Neuronal stem cell (in vitro differentiated cells): ENCODE measurements at regions not wholly inside any gene's neighbourhood (a gene's known extent, or its start where the extent isn't known, plus 50 kb on each side); places are given as distances from the start of the nearest gene placed in this dataset.
"Not testable (repeated sequence)": the region's sequence is repeated elsewhere in the genome, so short reads cannot be mapped to it uniquely, and the experiment has no call there.

ENCODE experiments used
- DNase-seq: peaks from one replicate; pipeline ENCODE4 v3.0.0-alpha.2; 2013; ENCODE audit warnings: low spot score
- H2AFZ ChIP-seq: one replicate; pipeline ENCODE4 v1.6.1; 2013; ENCODE audit warnings: mild to moderate bottlenecking, low read length, inconsistent platforms
- H2AK5ac ChIP-seq: 2 replicates; pipeline ENCODE4 v1.6.1; 2013; ENCODE audit warnings: low read depth, mild to moderate bottlenecking, inconsistent platforms, low read length, moderate library complexity, mixed read lengths
- H2BK120ac ChIP-seq: 2 replicates; pipeline ENCODE4 v1.6.1; 2013; ENCODE audit warnings: low read depth, mild to moderate bottlenecking, inconsistent platforms, low read length, moderate library complexity, mixed read lengths
- H2BK12ac ChIP-seq: one replicate; pipeline ENCODE4 v1.6.1; 2013; ENCODE audit warnings: low read length, inconsistent platforms
- H2BK15ac ChIP-seq: 2 replicates; pipeline ENCODE4 v1.6.1; 2013; ENCODE audit warnings: mild to moderate bottlenecking, low read length, inconsistent platforms, mixed read lengths
- H2BK5ac ChIP-seq: one replicate; pipeline ENCODE4 v1.6.1; 2013; ENCODE audit warnings: inconsistent platforms, mild to moderate bottlenecking, low read length, moderate library complexity
- H3K14ac ChIP-seq: one replicate; pipeline ENCODE4 v1.6.1; 2013; ENCODE audit warnings: low read length, inconsistent platforms
- H3K18ac ChIP-seq: 2 replicates; pipeline ENCODE4 v1.6.1; 2013; ENCODE audit warnings: low read length, inconsistent platforms
- H3K23ac ChIP-seq: 2 replicates; pipeline ENCODE4 v1.6.1; 2013; ENCODE audit warnings: low read depth, mild to moderate bottlenecking, mixed read lengths, low read length, inconsistent platforms; ENCODE audit not compliant: poor library complexity
- H3K27ac ChIP-seq: replicated peaks from 3 replicates; pipeline ENCODE4 v1.5.1; 2013; ENCODE audit warnings: low read length, inconsistent platforms
- H3K27me3 ChIP-seq, 3 experiments: 2 replicates each; pipeline ENCODE4 v1.6.1; 2013; ENCODE audit warnings: low read length in 3 of 3, mild to moderate bottlenecking in 2 of 3, inconsistent platforms in 1 of 3, low read depth in 1 of 3, mixed read lengths in 1 of 3, moderate library complexity in 1 of 3; ENCODE audit not compliant: control insufficient read depth in 3 of 3, insufficient read depth in 3 of 3
- H3K36me3 ChIP-seq, 2 donors: replicated peaks in 1 of 2; 2 replicates each; pipeline ENCODE4 v1.6.1; 2013; ENCODE audit warnings: low read length in 2 of 2; ENCODE audit not compliant: control insufficient read depth in 2 of 2, insufficient read depth in 2 of 2
- H3K4ac ChIP-seq: 2 replicates; pipeline ENCODE4 v1.6.1; 2013; ENCODE audit warnings: inconsistent platforms, mild to moderate bottlenecking, low read length, moderate library complexity
- H3K4me1 ChIP-seq, 2 donors: 1 replicate in 1 of 2; 2 replicates in 1 of 2; pipeline ENCODE4 v1.6.1; 2013; ENCODE audit warnings: low read length in 2 of 2, low read depth in 1 of 2; ENCODE audit not compliant: control insufficient read depth in 2 of 2, insufficient read depth in 1 of 2
- H3K4me2 ChIP-seq: one replicate; pipeline ENCODE4 v1.6.1; 2013; ENCODE audit warnings: mild to moderate bottlenecking, low read length, inconsistent platforms; ENCODE audit not compliant: insufficient read depth, poor library complexity, severe bottlenecking
- H3K4me3 ChIP-seq, 2 donors: 2 replicates each; pipeline ENCODE4 v1.5.1; 2013; ENCODE audit warnings: low read length in 2 of 2, mild to moderate bottlenecking in 2 of 2, inconsistent platforms in 1 of 2, moderate library complexity in 1 of 2
- H3K79me1 ChIP-seq: one replicate; pipeline ENCODE4 v1.6.1; 2013; ENCODE audit warnings: low read depth, mild to moderate bottlenecking, inconsistent platforms, low read length, moderate library complexity
- H3K9ac ChIP-seq: one replicate; pipeline ENCODE4 v1.6.1; 2013; ENCODE audit warnings: mild to moderate bottlenecking, low read depth, low read length, inconsistent platforms; ENCODE audit not compliant: poor library complexity
- H3K9me3 ChIP-seq, 2 donors: replicated peaks in 1 of 2; 2 replicates each; pipeline versions ENCODE3 to v1.6.1; 2013; ENCODE audit warnings: low read length in 2 of 2, mild to moderate bottlenecking in 2 of 2, inconsistent platforms in 1 of 2, low read depth in 1 of 2, mixed read lengths in 1 of 2, moderate library complexity in 1 of 2; ENCODE audit not compliant: control insufficient read depth in 2 of 2, insufficient read depth in 1 of 2
- H4K8ac ChIP-seq: one replicate; pipeline ENCODE4 v1.6.1; 2013; ENCODE audit warnings: low read depth, mild to moderate bottlenecking, inconsistent platforms, low read length, moderate library complexity
- H4K91ac ChIP-seq: one replicate; pipeline ENCODE4 v1.6.1; 2013; ENCODE audit warnings: low read length, low read depth, mild to moderate bottlenecking, inconsistent platforms; ENCODE audit not compliant: poor library complexity
- WGBS, 2 donors: extraction: QIAGEN DNeasy Blood & Tissue Kit; methylation state at CpG; one replicate each; pipeline ENCODE4 v1.1.7; 2013; ENCODE audit warnings: missing lambda C conversion rate in 2 of 2, mixed read lengths in 1 of 2; ENCODE audit not compliant: insufficient read length in 2 of 2, insufficient replicate concordance in 1 of 2; ENCODE audit errors: extremely low coverage in 2 of 2; 5-methylcytosine and 5-hydroxymethylcytosine counted together

- WGBS, 2 donors: no CpG with 5 or more reads among the region's 27 CpGs
- H3K4me3 ChIP-seq, H2BK5ac ChIP-seq: not testable (repeated sequence)
Measured at GRCh38 chr14:30363219-30363880, 195.6 kb upstream of the G2E3 start.

GRCh38 chr14:30369502-30370180 is 189.3 kb upstream of the G2E3 start:
- H2BK120ac ChIP-seq: no peak overlapping the region
- H3K27ac ChIP-seq: no peak overlapping the region
- H2BK5ac ChIP-seq: no peak overlapping the region
- no peaks in the 10 kb centered on the region for H3K4me1 ChIP-seq
- no peak overlapping the region for H3K9ac ChIP-seq
- no peak overlapping the region for H4K8ac ChIP-seq
- no peak overlapping the region for H2AFZ ChIP-seq
- peaks cover 0 to 2% of the 10 kb centered on the region in 2 donors for H3K9me3 ChIP-seq
- no peak overlapping the region for H3K4me3 ChIP-seq
- no peak overlapping the region for H2BK15ac ChIP-seq
- no peaks in the 10 kb centered on the region for H3K36me3 ChIP-seq
- no peak overlapping the region for H4K91ac ChIP-seq
- no peak overlapping the region for H2AK5ac ChIP-seq
- no peaks in the 10 kb centered on the region for H3K27me3 ChIP-seq
- H3K14ac ChIP-seq: no peak overlapping the region
- H3K79me1 ChIP-seq: no peaks in the 10 kb centered on the region
- WGBS, 2 donors: no CpG with 5 or more reads among the region's 6 CpGs
- H3K18ac ChIP-seq: no peak overlapping the region
- H3K4me2 ChIP-seq: no peak overlapping the region
- H3K23ac ChIP-seq: no peak overlapping the region
- H2BK12ac ChIP-seq: no peak overlapping the region
- no peak overlapping the region for H3K4ac ChIP-seq
- no peak for DNase-seq

More at GRCh38 chr14:30363219-30363880, 195.6 kb upstream of the G2E3 start:
- H3K4me2 ChIP-seq, H3K36me3 ChIP-seq, H4K8ac ChIP-seq, H3K4ac ChIP-seq, H2BK12ac ChIP-seq, H3K4me1 ChIP-seq, H2BK15ac ChIP-seq, H3K23ac ChIP-seq, H3K9ac ChIP-seq, H3K79me1 ChIP-seq, H2AK5ac ChIP-seq, H3K18ac ChIP-seq, H3K27ac ChIP-seq, H3K9me3 ChIP-seq, H4K91ac ChIP-seq, H2BK120ac ChIP-seq, DNase-seq, H3K27me3 ChIP-seq, H3K14ac ChIP-seq: not testable (repeated sequence)
- peak overlapping the region; percentile 11 for H2AFZ ChIP-seq

GRCh38 chr14:30373053-30373452 is 185.9 kb upstream of the G2E3 start:
- Histone ChIP-seq H2BK120ac (no peak overlapping the region), H2BK5ac (no peak overlapping the region), H2BK12ac (no peak overlapping the region), H3K18ac (no peak overlapping the region), H3K9ac (no peak overlapping the region), H3K4me2 (no peak overlapping the region), H3K14ac (no peak overlapping the region), H3K4me3 (no peak overlapping the region), H2BK15ac (no peak overlapping the region), H3K36me3 (no peaks in the 10 kb centered on the region), H3K4ac (no peak overlapping the region), H3K27ac (no peak overlapping the region), H4K8ac (no peak overlapping the region), H3K23ac (no peak overlapping the region), H3K9me3 (peaks cover 0 to 2% of the 10 kb centered on the region in 2 donors), H3K79me1 (no peaks in the 10 kb centered on the region), H3K27me3 (no peaks in the 10 kb centered on the region), H4K91ac (no peak overlapping the region), H2AFZ (no peak overlapping the region), H3K4me1 (peaks cover 0 to 3% of the 10 kb centered on the region in 2 donors), H2AK5ac (no peak overlapping the region)
- WGBS, 2 donors: no CpG with 5 or more reads among the region's 2 CpGs
- DNase-seq: no peak

GRCh38 chr14:30373526-30373925 is 185.4 kb upstream of the G2E3 start:
- no peak overlapping the region for H3K23ac ChIP-seq
- peaks cover 0 to 3% of the 10 kb centered on the region in 2 donors for H3K4me1 ChIP-seq
- H3K18ac ChIP-seq: no peak overlapping the region
- no peaks in the 10 kb centered on the region for H3K36me3 ChIP-seq
- H2AK5ac ChIP-seq: no peak overlapping the region
- H2BK15ac ChIP-seq: no peak overlapping the region
- H3K9ac ChIP-seq: no peak overlapping the region
- H3K27me3 ChIP-seq: no peaks in the 10 kb centered on the region
- no peak overlapping the region for H2BK12ac ChIP-seq
- no peaks in the 10 kb centered on the region for H3K79me1 ChIP-seq
- DNase-seq: no peak
- no peak overlapping the region for H3K4me2 ChIP-seq
- peaks cover 0 to 2% of the 10 kb centered on the region in 2 donors for H3K9me3 ChIP-seq
- no peak overlapping the region for H2BK120ac ChIP-seq
- no CpG with 5 or more reads among the region's 2 CpGs for WGBS, 2 donors
- H4K91ac ChIP-seq: no peak overlapping the region
- no peak overlapping the region for H3K4ac ChIP-seq
- no peak overlapping the region for H2BK5ac ChIP-seq
- H3K4me3 ChIP-seq: no peak overlapping the region
- no peak overlapping the region for H2AFZ ChIP-seq
- no peak overlapping the region for H3K27ac ChIP-seq
- H3K14ac ChIP-seq: no peak overlapping the region
- no peak overlapping the region for H4K8ac ChIP-seq
